Retinal pigment epithelial cell (primary cell): ENCODE measurements at regions not wholly inside any gene's neighbourhood (a gene's known extent, or its start where the extent isn't known, plus 50 kb on each side); places are given as distances from the start of the nearest gene placed in this dataset.

Source experiments
- DNase-seq: peaks from one replicate; pipeline ENCODE4 v3.0.0-alpha.2; 2010; ENCODE audit warnings: low read depth
- H3K4me3 ChIP-seq: 2 replicates; pipeline ENCODE4 v1.5.1; 2011; ENCODE audit warnings: mild to moderate bottlenecking, low read length, control low read depth, moderate library complexity
- CTCF ChIP-seq: conservative IDR thresholded peaks from 2 replicates; pipeline ENCODE4 v1.5.1; 2011; ENCODE audit warnings: low read depth, low read length, control low read depth, inconsistent platforms

- DNase-seq, result no peak
- TF ChIP-seq CTCF, result no peak
- no peak overlapping the region for H3K4me3 ChIP-seq
Observed at GRCh38 chr14:101335061-101335661, 226.1 kb upstream of the DIO3 start.

GRCh38 chr14:101336183-101336582, 225.1 kb upstream of the DIO3 start:
- no peak for TF ChIP-seq CTCF

GRCh38 chr14:101337053-101337452, 224.2 kb upstream of the DIO3 start:
- no peak for DNase-seq
- no peak overlapping the region for H3K4me3 ChIP-seq
- TF ChIP-seq CTCF, result no peak

More at GRCh38 chr14:101336183-101336582, 225.1 kb upstream of the DIO3 start:
- no peak for DNase-seq
- H3K4me3 ChIP-seq, result no peak overlapping the region

- DNase-seq, result no peak
- H3K4me3 ChIP-seq, result no peak overlapping the region
- no peak for TF ChIP-seq CTCF
Observed at GRCh38 chr14:101340556-101340955, 220.7 kb upstream of the DIO3 start.

GRCh38 chr14:101347893-101348777, 213.2 kb upstream of the DIO3 start:
- TF ChIP-seq CTCF, result no peak
- no peak for DNase-seq
- no peak overlapping the region for H3K4me3 ChIP-seq

GRCh38 chr14:101349108-101349507, 212.2 kb upstream of the DIO3 start:
- no peak for TF ChIP-seq CTCF
- no peak for DNase-seq
- no peak overlapping the region for H3K4me3 ChIP-seq

GRCh38 chr14:101350021-101350420, 211.3 kb upstream of the DIO3 start:
- no peak for TF ChIP-seq CTCF
- H3K4me3 ChIP-seq, result no peak overlapping the region
- DNase-seq, result no peak
